ENCODE measurements at regions not wholly inside any gene's neighbourhood (a gene's known extent, or its start where the extent isn't known, plus 50 kb on each side); places are given as distances from the start of the nearest gene placed in this dataset.

DNA sequence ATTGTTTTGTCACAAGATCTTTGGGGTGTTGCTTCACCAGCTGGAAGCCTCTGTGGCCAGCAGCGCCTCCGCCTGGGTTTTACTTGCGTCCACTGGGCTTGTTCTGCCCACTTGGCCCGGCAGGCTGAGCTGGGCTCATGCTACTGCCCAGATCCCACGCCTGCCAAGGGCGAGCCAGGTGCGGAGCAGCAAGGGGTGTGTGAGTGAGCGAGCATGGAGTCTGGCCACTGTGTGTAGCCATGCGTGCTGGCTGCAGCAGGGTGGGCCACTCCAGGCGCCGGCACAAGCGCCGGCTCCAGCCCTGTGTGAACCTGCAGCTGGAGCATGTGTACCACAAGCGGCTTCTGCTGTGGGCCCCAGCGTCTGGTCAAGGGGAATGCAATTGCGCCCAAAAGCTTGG is 416.5 kb upstream of the RGMA start:
- in situ Hi-C loops (cut with MboI), result no loop called here
- intact Hi-C loops (cut with micrococcal nuclease), result no loop called here
- BruUV-seq (replicated peaks), result no TSS peak
- H3K27ac ChIP-seq (ENCODE audit: extremely low read depth, low read depth, low read length), result no peak overlapping the region
- no peaks in the 10 kb centered on the region for H4K20me1 ChIP-seq (replicated peaks; ENCODE audit: control insufficient read depth, insufficient read depth, low read length)
- H3K36me3 ChIP-seq (ENCODE audit: control insufficient read depth, insufficient read depth, low read length), result no peaks in the 10 kb centered on the region
- ATAC-seq (no peak), FAIRE-seq (no peak), DNase-seq (ENCODE audit: extremely low read depth in 1 of 4, low spot score in 3 of 4) (no peak)
- H3K4me1 ChIP-seq (replicated peaks in 1 of 2; ENCODE audit: control insufficient read depth in 2 of 2, insufficient read depth in 2 of 2, low read length in 2 of 2), result peaks cover 0 to 3% of the 10 kb centered on the region in 2 experiments; a peak in 1 of 5 replicates
- no peaks in the 10 kb centered on the region for H3K79me2 ChIP-seq (ENCODE audit: control insufficient read depth, insufficient read depth, low read length)
- no peak overlapping the region for H3K9ac ChIP-seq (ENCODE audit: insufficient read depth in 1 of 2, low read depth in 2 of 2, low read length in 2 of 2)
- CTCF ChIA-PET (ENCODE audit: low intra/inter-chr PET ratio), result no interaction called here
- H3K4me3 ChIP-seq, result no peak overlapping the region
- 3% methylated on average over 13 of the region's 16 CpGs for WGBS (ENCODE audit: insufficient coverage, low coverage, missing lambda C conversion rate)
- no peaks in the 10 kb centered on the region for H3K27me3 ChIP-seq (ENCODE audit: control insufficient read depth in 2 of 2, insufficient read depth in 2 of 2, low read length in 2 of 2)
- no peaks in the 10 kb centered on the region for H3K9me3 ChIP-seq (replicated peaks; ENCODE audit: control insufficient read depth, insufficient read depth, low read depth, low read length)
- H2AFZ ChIP-seq (ENCODE audit: low read depth, low read length), result no peak overlapping the region
- TF ChIP-seq CTBP1 (IDR thresholded peaks at IDR 0.05; ENCODE audit: borderline replicate concordance), result no peak
- TF ChIP-seq, protein P1, sequence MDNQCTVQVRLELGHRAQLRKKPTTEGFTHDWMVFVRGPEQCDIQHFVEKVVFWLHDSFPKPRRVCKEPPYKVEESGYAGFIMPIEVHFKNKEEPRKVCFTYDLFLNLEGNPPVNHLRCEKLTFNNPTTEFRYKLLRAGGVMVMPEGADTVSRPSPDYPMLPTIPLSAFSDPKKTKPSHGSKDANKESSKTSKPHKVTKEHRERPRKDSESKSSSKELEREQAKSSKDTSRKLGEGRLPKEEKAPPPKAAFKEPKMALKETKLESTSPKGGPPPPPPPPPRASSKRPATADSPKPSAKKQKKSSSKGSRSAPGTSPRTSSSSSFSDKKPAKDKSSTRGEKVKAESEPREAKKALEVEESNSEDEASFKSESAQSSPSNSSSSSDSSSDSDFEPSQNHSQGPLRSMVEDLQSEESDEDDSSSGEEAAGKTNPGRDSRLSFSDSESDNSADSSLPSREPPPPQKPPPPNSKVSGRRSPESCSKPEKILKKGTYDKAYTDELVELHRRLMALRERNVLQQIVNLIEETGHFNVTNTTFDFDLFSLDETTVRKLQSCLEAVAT (IDR thresholded peaks at IDR 0.05), result no peak
- TF ChIP-seq, protein P2, sequence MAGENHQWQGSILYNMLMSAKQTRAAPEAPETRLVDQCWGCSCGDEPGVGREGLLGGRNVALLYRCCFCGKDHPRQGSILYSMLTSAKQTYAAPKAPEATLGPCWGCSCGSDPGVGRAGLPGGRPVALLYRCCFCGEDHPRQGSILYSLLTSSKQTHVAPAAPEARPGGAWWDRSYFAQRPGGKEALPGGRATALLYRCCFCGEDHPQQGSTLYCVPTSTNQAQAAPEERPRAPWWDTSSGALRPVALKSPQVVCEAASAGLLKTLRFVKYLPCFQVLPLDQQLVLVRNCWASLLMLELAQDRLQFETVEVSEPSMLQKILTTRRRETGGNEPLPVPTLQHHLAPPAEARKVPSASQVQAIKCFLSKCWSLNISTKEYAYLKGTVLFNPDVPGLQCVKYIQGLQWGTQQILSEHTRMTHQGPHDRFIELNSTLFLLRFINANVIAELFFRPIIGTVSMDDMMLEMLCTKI (IDR thresholded peaks at IDR 0.05; ENCODE audit: partially characterized antibody), result no peak
- TF ChIP-seq EHMT2 (IDR thresholded peaks at IDR 0.05), result no peak
- no peak for TF ChIP-seq LARP7 (IDR thresholded peaks at IDR 0.05)
- no peak for TF ChIP-seq MTA2 (IDR thresholded peaks at IDR 0.05; ENCODE audit: low read depth)
- H3K4me2 ChIP-seq (ENCODE audit: insufficient read depth, low read length), result no peak overlapping the region
- POLR2A ChIA-PET, result no interaction called here
- no peaks in the 10 kb centered on the region for H3K9me1 ChIP-seq (ENCODE audit: control insufficient read depth, insufficient read depth, low read length)

Data from K562 (cell line).